GM12878 (cell line): ENCODE measurements at regions not wholly inside any gene's neighbourhood (a gene's known extent, or its start where the extent isn't known, plus 50 kb on each side); places are given as distances from the start of the nearest gene placed in this dataset.

Source experiments
- ATAC-seq: fragments of 200-7000 bp; cut with Tn5 transposase; 3 replicates; pipeline ENCODE4 v1.9.1; 2020; ENCODE audit warnings: mild to moderate bottlenecking, moderate library complexity
- BruUV-seq: library from RNA; stranded (reverse); fragments of 400-500 nt; replicated peaks from 2 replicates; lab custom pipeline; 2021; lab: Mats Ljungman, UMichigan
- CTCF ChIA-PET: fragments of 300-600 bp; sonication (Branson Sonifier 250); formaldehyde crosslinking; extraction: SDS; loops from one replicate; lab custom pipeline; 2021; ENCODE audit warnings: inconsistent platforms; lab: Yijun Ruan, JAX
- POLR2A ChIA-PET: fragments of 350-600 bp; formaldehyde crosslinking; extraction: SDS; loops from one replicate; lab custom pipeline; 2021; ENCODE audit warnings: inconsistent platforms; lab: Charles Lee
- RAD21 ChIA-PET: fragments of 300-600 bp; sonication (Branson Sonifier 250); formaldehyde crosslinking; loops from one replicate; lab custom pipeline; 2023; ENCODE audit warnings: antibody characterized with exemption; ENCODE audit not compliant: unreplicated experiment; lab: Charles Lee
- SMC1A ChIA-PET: fragments of 300-600 bp; sonication (Branson Sonifier 250); formaldehyde crosslinking; loops from one replicate; lab custom pipeline; 2023; ENCODE audit not compliant: unreplicated experiment, uncharacterized antibody; lab: Charles Lee
- DNase-seq: peaks from one replicate; pipeline ENCODE4 v3.0.0-alpha.2; 2011; ENCODE audit warnings: low read depth, low spot score
- FAIRE-seq: peaks from 3 replicates; lab custom pipeline; 2011; peaks lifted over from hg19 to GRCh38; lab: Jason Lieb, UNC
- H2AFZ ChIP-seq: 2 replicates; pipeline ENCODE4 v1.6.0; 2011; ENCODE audit warnings: low read depth, low read length, control low read depth; ENCODE audit not compliant: control insufficient read depth
- H3K27ac ChIP-seq: 2 replicates; pipeline ENCODE4 v1.5.1; 2011; ENCODE audit warnings: control low read depth; ENCODE audit not compliant: control insufficient read depth, insufficient read depth
- H3K27me3 ChIP-seq, 2 experiments: replicated peaks in 1 of 2; 2 replicates each; pipeline versions ENCODE4 v1.6.0 to v1.6.1; 2011; ENCODE audit warnings: low read length in 1 of 2; ENCODE audit not compliant: control insufficient read depth in 2 of 2, insufficient read depth in 2 of 2
- H3K36me3 ChIP-seq, 2 experiments: 2 replicates each; pipeline ENCODE4 v1.5.1; 2011; ENCODE audit warnings: low read length in 1 of 2; ENCODE audit not compliant: control insufficient read depth in 2 of 2, insufficient read depth in 2 of 2
- H3K4me1 ChIP-seq: 2 replicates; pipeline ENCODE4 v1.6.1; 2011; ENCODE audit warnings: mild to moderate bottlenecking, low read length, moderate library complexity, mixed read lengths; ENCODE audit not compliant: control insufficient read depth, insufficient read depth
- H3K4me2 ChIP-seq: 2 replicates; pipeline ENCODE4 v1.6.0; 2011; ENCODE audit warnings: control low read depth; ENCODE audit not compliant: control insufficient read depth, insufficient read depth
- H3K4me3 ChIP-seq: fragments of 200-600 bp; sonication (generic); 2 replicates; pipeline ENCODE4 v1.5.1; 2016
- H3K79me2 ChIP-seq: 2 replicates; pipeline ENCODE4 v1.6.0; 2011; ENCODE audit warnings: low read length; ENCODE audit not compliant: control insufficient read depth, insufficient read depth
- H3K9ac ChIP-seq: 2 replicates; pipeline ENCODE4 v1.8.0; 2011; ENCODE audit warnings: low read length, control low read depth, mixed read lengths; ENCODE audit not compliant: control insufficient read depth, insufficient read depth
- H3K9me3 ChIP-seq: replicated peaks from 3 replicates; pipeline ENCODE4 v1.5.1; 2011; ENCODE audit warnings: mild to moderate bottlenecking, low read length; ENCODE audit not compliant: control insufficient read depth, insufficient read depth
- H4K20me1 ChIP-seq: 2 replicates; pipeline ENCODE4 v1.6.0; 2011; ENCODE audit not compliant: control insufficient read depth, insufficient read depth
- NR2C2 ChIP-seq: IDR thresholded peaks from 2 replicates; pipeline ENCODE4 v1.6.1; 2011; ENCODE audit warnings: borderline replicate concordance, low read depth; ENCODE audit not compliant: control insufficient read depth, insufficient read length
- NR2F1 ChIP-seq: fragments of 450-650 bp; conservative IDR thresholded peaks from 2 replicates; pipeline ENCODE4 v1.6.1; 2017; ENCODE audit warnings: mild to moderate bottlenecking
- PKNOX1 ChIP-seq: fragments of 450-650 bp; IDR thresholded peaks from 2 replicates; pipeline ENCODE4 v1.6.1; 2016; ENCODE audit warnings: mild to moderate bottlenecking
- POU2F2 ChIP-seq: IDR thresholded peaks from 3 replicates; pipeline ENCODE4 v1.6.1; 2011; ENCODE audit warnings: low read depth, mild to moderate bottlenecking, low read length, borderline replicate concordance
- RELA ChIP-seq: fragments of 450-650 bp; IDR thresholded peaks from 2 replicates; pipeline ENCODE4 v1.8.0; 2014; ENCODE audit warnings: borderline replicate concordance; ENCODE audit not compliant: partially characterized antibody
- ZNF217 ChIP-seq: fragments of 450-650 bp; IDR thresholded peaks from 2 replicates; pipeline ENCODE4 v1.6.1; 2017; ENCODE audit warnings: antibody characterized with exemption, mild to moderate bottlenecking
- ZNF622 ChIP-seq: fragments of 450-650 bp; IDR thresholded peaks from 2 replicates; pipeline ENCODE4 v1.6.1; 2017; ENCODE audit warnings: mild to moderate bottlenecking, inconsistent platforms
- WGBS: methylation state at CpG from one replicate; pipeline ENCODE4 v1.1.6; 2016; ENCODE audit warnings: low lambda C conversion rate; ENCODE audit not compliant: insufficient replicate concordance, insufficient coverage; ENCODE audit errors: missing lambda C conversion rate; 5-methylcytosine and 5-hydroxymethylcytosine counted together
- in situ Hi-C: fragments of 300-500 bp; cut with MboI; formaldehyde crosslinking; loops from 9 replicates; pipeline ENCODE4 v1.14.3; 2018; ENCODE audit warnings: mixed read lengths
- intact Hi-C: fragments of 100-400 bp; cut with micrococcal nuclease; formaldehyde crosslinking; loops from one replicate; pipeline ENCODE4 v1.14.2; 2022; ENCODE audit not compliant: unreplicated experiment

GRCh38 chr14:98161356-98161755 lies 1110.6 kb downstream of the BCL11B start:
- no peak for ATAC-seq
- no peaks in the 10 kb centered on the region for H3K36me3 ChIP-seq
- no peak overlapping the region for H2AFZ ChIP-seq
- no peak overlapping the region for H3K9ac ChIP-seq
- no peaks in the 10 kb centered on the region for H3K4me1 ChIP-seq
- RAD21 ChIA-PET = interaction anchor here (1.6 kb wide), 1 partner anchor 20 kb away, joined by 3 read pairs; no protein-coding TSS in a partner anchor
- no peak overlapping the region for H3K4me2 ChIP-seq
- H3K4me3 ChIP-seq = no peak overlapping the region
- no peaks in the 10 kb centered on the region for H3K27me3 ChIP-seq
- intact Hi-C loops = no loop called here
- SMC1A ChIA-PET = interaction anchor here (0.7 to 18.9 kb wide), 4 partner anchors 8 to 19 kb away, joined by 3 to 296 read pairs (median 11); no protein-coding TSS in a partner anchor
- H4K20me1 ChIP-seq = no peaks in the 10 kb centered on the region
- TF ChIP-seq POU2F2 (no peak), ZNF622 (no peak), ZNF217 (no peak), NR2F1 (no peak), NR2C2 (no peak), RELA (no peak), PKNOX1 (no peak)
- TF ChIP-seq, all 136 proteins: peak for 0
- FAIRE-seq (no peak), DNase-seq (no peak)
- Histone ChIP-seq H3K9me3 (no peaks in the 10 kb centered on the region; the same call in 2 of the 3 replicates), H3K79me2 (no peaks in the 10 kb centered on the region), H3K27ac (no peak overlapping the region)
- no TSS peak for BruUV-seq
- in situ Hi-C loops = no loop called here
- POLR2A ChIA-PET = interaction anchor here (2.0 to 2.1 kb wide), 2 partner anchors 8 to 12 kb away, joined by 4 to 11 read pairs; no protein-coding TSS in a partner anchor
- CTCF ChIA-PET = interaction anchor here (1.0 to 2.3 kb wide), 2 partner anchors 12 to 35 kb away, joined by 4 to 11 read pairs; no protein-coding TSS in a partner anchor
- 24% methylated on average over 4 of the region's 4 CpGs for WGBS
